RCC 7860 (cell line): ENCODE measurements at regions not wholly inside any gene's neighbourhood (a gene's known extent, or its start where the extent isn't known, plus 50 kb on each side); places are given as distances from the start of the nearest gene placed in this dataset.

Source experiments
- DNase-seq: peaks from one replicate; pipeline ENCODE4 v3.0.0-alpha.2; 2015; ENCODE audit warnings: low spot score
- FAIRE-seq: peaks from 2 replicates; lab custom pipeline; 2012; peaks lifted over from hg19 to GRCh38; lab: Jason Lieb, UNC

- FAIRE-seq (no peak), DNase-seq (no peak)
Observed at GRCh38 chr5:107808671-107809137, 138.0 kb upstream of the EFNA5 start.

- FAIRE-seq = no peak
- no peak for DNase-seq
Observed at GRCh38 chr5:107807431-107807830, 136.7 kb upstream of the EFNA5 start.

GRCh38 chr5:107806705-107807104, 136.0 kb upstream of the EFNA5 start:
- DNase-seq (peak; percentile 44), FAIRE-seq (peak; percentile 65)

GRCh38 chr5:107806271-107806670, 135.5 kb upstream of the EFNA5 start:
- no peak for FAIRE-seq
- DNase-seq = no peak

GRCh38 chr5:107805824-107806223, 135.1 kb upstream of the EFNA5 start:
- DNase-seq (no peak), FAIRE-seq (no peak)

GRCh38 chr5:107805166-107805565, 134.4 kb upstream of the EFNA5 start:
- DNase-seq (no peak), FAIRE-seq (no peak)

GRCh38 chr5:107803728-107804127, 133.0 kb upstream of the EFNA5 start:
- FAIRE-seq = no peak
- no peak for DNase-seq

- DNase-seq = no peak
- FAIRE-seq = no peak
Observed at GRCh38 chr5:107801061-107801460, 130.3 kb upstream of the EFNA5 start.

GRCh38 chr5:107799306-107799705, 128.6 kb upstream of the EFNA5 start:
- no peak for DNase-seq
- FAIRE-seq = no peak

- no peak for DNase-seq
- FAIRE-seq = no peak
Observed at GRCh38 chr5:107796797-107797196, 126.1 kb upstream of the EFNA5 start.

GRCh38 chr5:107794741-107795140, 124.0 kb upstream of the EFNA5 start:
- DNase-seq = no peak
- FAIRE-seq = no peak

GRCh38 chr5:107792940-107793339, 122.2 kb upstream of the EFNA5 start:
- DNase-seq (no peak), FAIRE-seq (no peak)

- FAIRE-seq (no peak), DNase-seq (no peak)
Observed at GRCh38 chr5:107790671-107791070, 119.9 kb upstream of the EFNA5 start.

GRCh38 chr5:107786424-107786823, 115.7 kb upstream of the EFNA5 start:
- no peak for DNase-seq
- no peak for FAIRE-seq

- no peak for DNase-seq
- FAIRE-seq = no peak
Observed at GRCh38 chr5:107783551-107783950, 112.8 kb upstream of the EFNA5 start.

GRCh38 chr5:107782561-107783169, 111.9 kb upstream of the EFNA5 start:
- no peak for DNase-seq
- no peak for FAIRE-seq

- FAIRE-seq (no peak), DNase-seq (no peak)
Observed at GRCh38 chr5:107781451-107781850, 110.7 kb upstream of the EFNA5 start.

GRCh38 chr5:107779437-107779836, 108.7 kb upstream of the EFNA5 start:
- DNase-seq (no peak), FAIRE-seq (no peak)

GRCh38 chr5:107778647-107779046, 107.9 kb upstream of the EFNA5 start:
- no peak for FAIRE-seq
- DNase-seq = no peak

GRCh38 chr5:107776922-107777740, 106.4 kb upstream of the EFNA5 start:
- DNase-seq (no peak), FAIRE-seq (no peak)

- FAIRE-seq = no peak
- DNase-seq = no peak
Observed at GRCh38 chr5:107776506-107776905, 105.8 kb upstream of the EFNA5 start.

GRCh38 chr5:107774316-107774715, 103.6 kb upstream of the EFNA5 start:
- no peak for FAIRE-seq

More at GRCh38 chr5:107774316-107774715, 103.6 kb upstream of the EFNA5 start:
- DNase-seq = no peak
